Eye (tissue), 1 donor: ENCODE measurements at regions not wholly inside any gene's neighbourhood (a gene's known extent, or its start where the extent isn't known, plus 50 kb on each side); places are given as distances from the start of the nearest gene placed in this dataset.
"Not testable (repeated sequence)": the region's sequence is repeated elsewhere in the genome, so short reads cannot be mapped to it uniquely, and the experiment has no call there.

Source experiments
- DNase-seq: peaks from one replicate; pipeline ENCODE4 v3.0.0-alpha.2; 2015

DNA sequence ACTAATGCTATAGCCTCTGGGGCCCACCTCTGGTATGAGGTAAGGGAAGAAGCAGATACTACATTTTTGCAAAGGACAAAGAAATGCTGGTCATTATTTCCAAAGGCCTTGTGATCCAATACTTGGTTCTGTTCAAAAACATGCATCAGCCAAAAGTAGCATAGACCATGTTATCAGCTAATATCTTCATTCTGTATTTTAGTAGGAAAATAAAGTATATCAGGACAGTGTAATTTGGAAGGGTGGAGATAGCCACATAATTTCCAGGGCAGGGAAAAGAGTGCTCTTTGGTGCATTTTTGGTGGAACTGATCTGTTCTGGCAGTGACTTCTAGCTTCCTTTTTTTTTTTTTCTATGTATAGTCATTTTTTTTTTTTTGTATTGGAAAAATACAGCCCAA lies 258.0 kb upstream of the SOX4 start:
- no peak for DNase-seq

DNA sequence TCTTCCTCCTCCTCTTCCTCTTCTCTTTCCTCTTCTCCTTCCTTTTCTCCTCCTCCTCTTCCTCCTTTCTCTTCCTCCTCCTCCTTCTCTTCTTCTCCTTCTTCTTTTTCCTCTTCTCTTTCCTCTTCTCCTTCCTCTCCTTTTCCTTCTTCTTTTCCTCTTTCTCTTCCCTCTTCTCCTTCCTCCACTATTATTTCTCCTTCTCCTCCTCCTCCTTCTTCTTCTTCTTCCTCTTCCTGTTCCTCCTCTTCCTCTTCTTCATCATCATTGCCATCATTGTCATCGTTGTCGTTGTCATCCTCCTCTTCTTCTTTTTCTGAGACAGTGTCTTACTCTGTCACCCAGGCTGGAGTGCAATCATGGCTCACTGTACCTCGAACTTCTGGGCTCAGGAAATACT lies 256.3 kb upstream of the SOX4 start:
- DNase-seq: no peak

DNA sequence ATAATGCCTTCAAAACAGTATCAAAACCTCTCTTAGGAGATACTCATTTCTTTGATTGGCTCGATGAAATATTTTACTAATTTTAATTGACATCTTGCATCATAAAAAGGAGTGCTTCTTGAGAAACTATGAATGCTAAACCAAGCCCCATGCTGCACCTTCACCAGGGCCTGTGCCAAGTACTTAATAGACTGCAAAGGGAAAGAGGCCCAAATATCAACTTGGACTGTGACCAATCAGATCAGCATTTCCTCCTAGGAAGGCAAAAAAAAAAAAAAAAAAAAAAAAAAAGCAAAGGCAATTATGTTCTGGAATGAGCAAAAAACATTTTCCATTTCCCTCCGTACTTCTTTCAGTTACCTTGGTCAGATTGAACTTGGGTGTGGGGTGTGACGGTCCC lies 253.0 kb upstream of the SOX4 start:
- no peak for DNase-seq

GRCh38 chr6:21341910-21342309 lies 251.6 kb upstream of the SOX4 start:
- no peak for DNase-seq

- no peak for DNase-seq
These were observed 251.1 kb upstream of the SOX4 start for GRCh38 chr6:21342501-21342900.

DNA sequence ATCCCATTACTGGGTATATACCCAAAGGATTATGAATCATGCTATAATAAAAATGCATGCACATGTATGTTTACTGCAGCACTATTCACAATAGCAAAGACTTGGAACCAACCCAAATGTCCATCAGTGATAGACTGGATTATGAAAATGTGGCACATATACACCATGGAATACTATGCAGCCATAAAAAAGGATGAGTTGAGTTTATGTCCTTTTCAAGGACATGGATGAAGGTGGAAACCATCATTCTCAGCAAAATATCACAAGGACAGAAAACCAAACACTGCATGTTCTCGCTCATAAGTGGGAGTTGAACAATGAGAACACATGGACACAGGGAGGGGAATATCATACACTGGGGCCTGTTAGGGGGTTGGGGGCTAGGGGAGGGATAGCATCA lies 247.8 kb upstream of the SOX4 start:
- not testable (repeated sequence) for DNase-seq

GRCh38 chr6:21348146-21348503 lies 245.4 kb upstream of the SOX4 start:
- DNase-seq: no peak

DNA sequence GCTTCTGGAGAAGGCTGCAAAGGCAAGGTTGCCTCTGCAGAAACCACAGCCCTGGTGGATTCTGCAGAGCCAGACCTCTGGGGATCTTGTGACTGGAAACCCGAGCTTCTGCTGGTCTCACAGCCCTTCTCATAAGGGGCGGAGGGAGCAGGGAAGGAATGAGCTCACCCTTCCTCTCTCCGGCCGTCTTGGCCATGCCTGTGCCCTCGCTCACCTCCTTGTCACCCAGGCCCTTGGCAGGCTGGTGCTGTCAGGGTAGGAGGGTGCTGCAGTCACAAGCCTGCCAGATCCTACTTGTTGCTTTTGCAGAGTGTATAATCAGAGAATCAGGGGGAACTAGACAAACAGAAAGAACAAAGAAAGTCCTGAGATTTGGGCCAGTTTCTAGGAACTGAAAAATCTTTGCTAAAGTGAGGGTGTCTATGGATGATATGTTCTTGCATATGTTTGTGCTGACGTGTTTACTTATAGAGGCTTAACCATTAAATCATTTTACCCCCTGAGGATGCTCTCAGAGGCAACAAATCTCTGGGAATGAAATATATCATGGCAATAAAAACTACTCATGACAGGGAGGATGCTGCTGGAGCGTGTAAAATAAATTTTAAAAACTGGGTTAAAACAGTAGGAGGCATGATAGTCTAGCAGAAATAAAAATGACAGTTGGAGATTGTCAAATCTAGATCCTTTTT lies 244.9 kb upstream of the SOX4 start:
- DNase-seq: peak; percentile 45

DNA sequence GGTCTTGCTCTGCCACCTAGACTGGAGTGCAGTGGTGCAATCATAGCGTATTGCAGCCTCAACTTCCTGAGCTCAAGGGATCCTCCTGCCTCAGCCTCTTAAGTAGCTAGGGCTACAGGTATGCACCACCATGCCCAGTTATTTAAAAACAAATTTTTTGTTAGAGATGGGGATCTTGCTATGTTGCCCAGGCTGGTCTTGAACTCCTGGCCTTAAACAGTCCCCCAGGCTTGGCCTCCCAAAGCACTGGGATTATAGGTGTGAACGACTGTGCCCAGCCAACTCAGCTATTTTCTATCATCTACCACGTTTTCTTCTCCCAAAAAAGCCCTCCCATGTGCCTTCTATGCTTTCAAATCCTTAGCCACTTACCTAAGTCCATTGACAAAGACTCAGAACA lies 243.7 kb upstream of the SOX4 start:
- DNase-seq: no peak

GRCh38 chr6:21350926-21351325 lies 242.6 kb upstream of the SOX4 start:
- peak; percentile 45 for DNase-seq

DNA sequence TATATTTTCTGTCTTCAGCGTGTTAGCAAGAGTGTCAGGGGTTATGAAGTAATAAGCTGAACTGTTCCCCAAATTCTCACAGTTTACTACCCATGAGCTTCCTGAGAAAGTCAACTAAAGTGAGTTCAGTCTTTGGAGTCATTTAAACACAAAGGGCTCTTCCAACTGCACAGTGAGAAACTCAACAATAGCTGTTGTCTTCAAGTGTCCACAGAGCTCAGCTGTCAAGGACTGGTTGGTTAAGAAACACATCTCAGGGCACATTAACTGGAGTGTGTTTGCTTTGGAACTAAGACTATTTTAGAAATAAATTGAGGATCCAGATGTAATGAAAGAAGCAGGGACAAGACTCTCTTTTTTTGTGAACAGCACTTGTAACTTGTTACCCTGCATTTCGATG lies 241.4 kb upstream of the SOX4 start:
- DNase-seq: no peak

DNA sequence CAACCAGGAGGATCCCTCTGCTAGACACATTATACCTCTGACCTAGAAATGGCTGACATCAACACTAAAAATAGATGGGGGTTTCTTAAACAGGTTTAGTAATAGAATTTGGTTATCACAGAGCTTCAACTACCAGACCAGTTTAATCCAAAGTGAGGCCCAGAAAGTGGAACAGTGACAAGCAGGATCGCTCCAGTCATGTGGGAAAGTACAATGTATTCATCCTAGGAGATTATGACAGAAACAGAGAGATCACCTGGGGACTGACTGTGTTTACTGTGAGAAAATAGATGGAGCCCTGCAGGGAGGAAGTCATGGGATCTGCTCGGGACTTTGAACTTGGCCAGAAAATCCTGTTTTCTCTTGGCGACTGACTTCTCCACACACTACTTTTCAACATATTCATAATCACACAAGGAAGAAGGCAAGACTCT lies 238.7 kb upstream of the SOX4 start:
- no peak for DNase-seq

- no peak for DNase-seq
These were observed 237.9 kb upstream of the SOX4 start for GRCh38 chr6:21355638-21356037.

DNA sequence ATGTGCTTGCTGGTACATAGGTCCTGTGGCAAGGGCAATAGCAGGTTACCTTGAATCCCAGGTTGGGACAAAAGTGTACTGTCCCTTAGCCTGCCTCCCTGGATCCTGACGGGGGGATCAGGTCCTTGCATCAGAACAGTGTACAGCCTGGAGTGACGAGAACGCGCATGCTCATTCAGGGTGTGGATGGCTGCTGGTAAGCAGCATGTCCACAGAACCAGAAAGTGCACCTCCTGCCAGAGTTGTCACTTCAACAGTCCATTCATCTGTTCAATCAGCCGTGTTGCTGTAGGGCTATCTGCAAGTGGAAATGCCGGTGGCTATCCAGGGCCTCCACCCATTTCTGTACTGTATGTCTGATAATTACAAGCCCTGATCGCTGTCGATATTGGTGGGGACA lies 236.3 kb upstream of the SOX4 start:
- DNase-seq: peak; percentile 85

DNA sequence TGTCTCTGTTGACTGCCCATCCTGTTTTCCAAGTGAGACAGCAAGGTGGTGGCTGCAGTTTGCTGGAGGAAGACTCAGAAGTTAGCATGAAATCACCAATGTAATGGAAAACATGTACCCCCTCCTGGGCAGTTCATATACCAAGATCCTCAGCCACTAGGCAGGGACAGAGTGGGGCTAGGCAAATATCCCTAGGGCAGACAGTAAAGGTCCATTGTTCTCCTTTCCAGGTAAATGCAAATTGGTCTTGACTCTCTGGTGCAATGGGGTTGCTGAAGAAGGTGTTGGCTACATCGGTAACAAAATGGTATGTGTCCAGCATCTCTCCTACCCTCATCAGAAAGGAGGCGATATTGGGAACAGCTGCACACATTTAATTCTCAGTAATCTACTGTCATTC lies 233.6 kb upstream of the SOX4 start:
- no peak for DNase-seq

GRCh38 chr6:21360336-21360735 lies 233.2 kb upstream of the SOX4 start:
- DNase-seq: no peak

DNA sequence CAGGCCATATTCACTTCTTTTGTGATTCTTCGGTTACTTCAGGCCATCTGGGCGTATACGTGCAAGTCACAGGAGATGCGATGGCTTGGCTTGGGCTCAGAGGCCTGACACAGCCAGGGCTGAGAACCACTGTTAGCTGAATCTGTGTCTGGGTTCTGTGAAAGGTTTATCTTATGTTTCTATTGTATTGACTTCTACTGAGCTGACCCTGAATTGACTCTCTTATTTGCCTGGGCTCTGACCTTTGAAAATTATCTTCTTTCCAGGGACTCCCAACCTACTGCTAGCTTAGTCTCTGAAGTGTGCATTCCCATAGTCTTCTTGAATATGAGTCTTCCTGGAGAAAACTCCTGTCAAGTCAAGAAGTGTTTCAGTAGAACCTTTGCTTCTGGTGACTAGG lies 226.4 kb upstream of the SOX4 start:
- no peak for DNase-seq

DNA sequence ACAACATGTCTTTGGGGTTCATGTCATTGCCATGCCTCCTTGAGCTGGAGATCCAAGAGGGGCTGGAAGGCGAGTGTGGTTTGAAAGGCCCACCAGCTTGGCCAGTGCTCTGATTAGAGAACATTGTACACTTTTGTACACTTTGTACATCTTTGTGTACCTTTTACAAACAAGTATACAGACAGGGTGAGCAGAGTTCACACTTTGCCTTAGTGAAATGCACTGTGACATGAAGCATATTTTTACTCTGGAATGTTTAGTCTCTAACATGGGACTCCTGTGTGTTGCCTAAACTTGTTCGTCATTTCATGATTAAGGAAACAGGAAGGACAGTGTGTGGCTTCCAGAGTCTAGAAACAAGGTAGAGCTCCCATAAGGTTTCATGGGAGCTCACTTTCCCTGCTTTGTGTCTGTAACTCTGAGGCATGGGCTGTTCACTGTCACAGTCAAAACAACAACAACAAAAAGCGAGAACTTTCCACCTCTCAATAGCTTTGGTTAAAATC lies 225.8 kb upstream of the SOX4 start:
- no peak for DNase-seq

GRCh38 chr6:21371061-21371460 lies 222.5 kb upstream of the SOX4 start:
- peak; percentile 86 for DNase-seq

GRCh38 chr6:21371676-21372171 lies 221.8 kb upstream of the SOX4 start:
- DNase-seq: peak; percentile 90

- no peak for DNase-seq
These were observed 218.1 kb upstream of the SOX4 start for GRCh38 chr6:21375151-21376116.

GRCh38 chr6:21377356-21377755 lies 216.2 kb upstream of the SOX4 start:
- no peak for DNase-seq

DNA sequence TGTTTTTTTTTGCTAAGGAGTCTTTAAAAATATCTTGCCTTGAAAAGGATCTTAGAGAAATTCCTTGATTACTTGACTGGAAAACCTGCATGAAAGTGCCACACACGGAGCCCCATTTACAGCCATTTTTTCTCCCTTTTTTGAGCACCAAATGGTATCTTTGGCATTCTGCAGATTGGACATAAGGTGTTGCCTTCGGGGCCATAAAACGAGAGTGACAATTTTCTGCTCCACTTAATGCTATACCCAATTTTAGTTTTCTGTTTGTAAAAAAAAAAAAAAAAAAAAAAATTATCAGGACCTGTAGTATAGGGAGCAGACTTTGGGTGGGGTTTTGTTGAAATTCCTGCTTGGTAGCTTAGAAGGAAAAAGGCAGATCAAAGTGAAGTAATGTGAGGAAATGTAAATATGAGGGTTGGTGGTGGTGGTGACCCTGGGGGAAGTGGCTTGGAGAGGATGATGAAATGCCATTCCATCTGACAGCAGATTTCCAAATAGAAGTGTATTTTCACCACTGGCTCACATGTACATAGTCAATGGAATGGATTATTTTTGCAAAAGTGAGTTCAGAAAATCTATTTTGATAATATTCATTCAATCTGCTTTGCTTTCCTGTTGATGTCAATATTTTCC lies 212.1 kb upstream of the SOX4 start:
- no peak for DNase-seq
